Neural cell (in vitro differentiated cells): ENCODE measurements at regions not wholly inside any gene's neighbourhood (a gene's known extent, or its start where the extent isn't known, plus 50 kb on each side); places are given as distances from the start of the nearest gene placed in this dataset.

ENCODE experiments used
- CTCF ChIP-seq: fragments of 450-650 bp; IDR thresholded peaks from 2 replicates; pipeline ENCODE4 v1.5.1; 2014; ENCODE audit warnings: antibody characterized with exemption, mild to moderate bottlenecking, moderate library complexity; ENCODE audit not compliant: poor library complexity, severe bottlenecking
- EP300 ChIP-seq: fragments of 450-650 bp; conservative IDR thresholded peaks from 2 replicates; pipeline ENCODE4 v1.6.1; 2014; ENCODE audit warnings: antibody characterized with exemption, mild to moderate bottlenecking, moderate library complexity; ENCODE audit not compliant: poor library complexity, severe bottlenecking
- REST ChIP-seq: IDR thresholded peaks from 2 replicates; pipeline ENCODE4 v1.6.1; 2012; ENCODE audit warnings: borderline replicate concordance

GRCh38 chr5:39863926-39864552 lies 439.3 kb upstream of the DAB2 start:
- TF ChIP-seq EP300: no peak
- no peak for TF ChIP-seq CTCF
- no peak for TF ChIP-seq REST
